ENCODE measurements at regions not wholly inside any gene's neighbourhood (a gene's known extent, or its start where the extent isn't known, plus 50 kb on each side); places are given as distances from the start of the nearest gene placed in this dataset.

DNA sequence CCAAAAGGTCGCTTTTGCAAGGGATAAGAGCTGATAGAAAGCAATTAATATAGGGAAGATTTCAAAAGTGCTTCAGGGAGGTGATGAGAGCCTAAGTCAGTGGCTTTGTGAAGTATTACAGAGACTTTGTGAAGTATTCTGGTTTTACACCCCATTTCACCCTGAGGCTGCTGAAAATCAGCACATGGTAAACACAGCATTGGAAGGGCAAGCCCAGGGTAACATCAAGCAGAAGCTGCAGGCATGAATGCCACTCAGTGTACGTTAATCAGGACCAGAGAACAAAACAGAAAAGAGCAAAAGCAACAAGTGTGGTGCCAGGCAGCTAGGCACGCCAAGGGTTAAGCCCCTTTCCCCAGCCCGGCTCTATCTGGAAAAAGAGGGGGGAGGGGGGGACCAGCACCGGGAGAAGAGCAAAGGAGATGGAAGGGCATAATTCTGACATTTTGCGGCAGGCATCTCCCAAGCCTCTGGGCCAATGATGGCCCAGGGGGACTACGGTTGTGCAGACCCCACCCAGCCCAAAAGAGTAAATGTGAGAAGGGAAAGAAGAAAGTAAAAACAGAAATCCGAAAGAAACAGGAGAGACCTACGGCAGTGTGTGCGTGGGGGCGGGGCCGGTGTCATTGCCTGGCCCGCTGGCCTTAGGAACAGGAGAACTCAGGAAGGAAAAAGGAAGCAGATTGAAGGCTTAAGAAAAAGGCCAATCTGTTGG is 58.9 kb downstream of the DHRS2 start:
- DNase-seq (ENCODE audit: low spot score) = no peak
- peaks cover 6% of the 10 kb centered on the region for H3K9me3 Mint-ChIP-seq (ENCODE audit: low read depth)
- no peaks in the 10 kb centered on the region for H3K4me1 Mint-ChIP-seq (ENCODE audit: low read depth)
- TF ChIP-seq, protein P1, sequence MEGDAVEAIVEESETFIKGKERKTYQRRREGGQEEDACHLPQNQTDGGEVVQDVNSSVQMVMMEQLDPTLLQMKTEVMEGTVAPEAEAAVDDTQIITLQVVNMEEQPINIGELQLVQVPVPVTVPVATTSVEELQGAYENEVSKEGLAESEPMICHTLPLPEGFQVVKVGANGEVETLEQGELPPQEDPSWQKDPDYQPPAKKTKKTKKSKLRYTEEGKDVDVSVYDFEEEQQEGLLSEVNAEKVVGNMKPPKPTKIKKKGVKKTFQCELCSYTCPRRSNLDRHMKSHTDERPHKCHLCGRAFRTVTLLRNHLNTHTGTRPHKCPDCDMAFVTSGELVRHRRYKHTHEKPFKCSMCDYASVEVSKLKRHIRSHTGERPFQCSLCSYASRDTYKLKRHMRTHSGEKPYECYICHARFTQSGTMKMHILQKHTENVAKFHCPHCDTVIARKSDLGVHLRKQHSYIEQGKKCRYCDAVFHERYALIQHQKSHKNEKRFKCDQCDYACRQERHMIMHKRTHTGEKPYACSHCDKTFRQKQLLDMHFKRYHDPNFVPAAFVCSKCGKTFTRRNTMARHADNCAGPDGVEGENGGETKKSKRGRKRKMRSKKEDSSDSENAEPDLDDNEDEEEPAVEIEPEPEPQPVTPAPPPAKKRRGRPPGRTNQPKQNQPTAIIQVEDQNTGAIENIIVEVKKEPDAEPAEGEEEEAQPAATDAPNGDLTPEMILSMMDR (IDR thresholded peaks at IDR 0.05) = no peak
- no peak overlapping the region for H3K4me3 Mint-ChIP-seq (ENCODE audit: unreplicated experiment)
- no peaks in the 10 kb centered on the region for H3K27me3 Mint-ChIP-seq (ENCODE audit: low read depth)
- peaks cover 5% of the 10 kb centered on the region for H3K36me3 Mint-ChIP-seq (ENCODE audit: low read depth)
- no peak overlapping the region for H3K27ac Mint-ChIP-seq (ENCODE audit: unreplicated experiment)

DNA sequence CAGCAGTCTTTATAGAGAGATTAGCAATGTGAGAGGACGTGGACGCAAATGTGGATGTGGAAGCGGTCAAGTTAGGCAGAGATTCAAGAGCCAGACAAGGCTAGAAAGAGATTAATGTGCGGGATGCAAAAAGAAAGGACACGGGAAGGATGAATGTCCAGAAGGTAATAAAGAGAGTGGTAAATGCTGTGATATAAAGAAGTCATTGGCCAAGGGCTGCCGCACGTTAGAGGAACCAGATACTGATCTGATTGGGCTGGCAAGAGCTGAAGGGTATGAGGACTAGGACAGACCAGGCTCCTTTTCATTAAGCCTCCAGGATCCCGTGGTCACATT is 59.5 kb downstream of the DHRS2 start:
- TF ChIP-seq, protein P1 (IDR thresholded peaks at IDR 0.05) = no peak
- no peaks in the 10 kb centered on the region for H3K4me1 Mint-ChIP-seq (ENCODE audit: low read depth)
- H3K36me3 Mint-ChIP-seq (ENCODE audit: low read depth) = peaks cover 5% of the 10 kb centered on the region
- no peak overlapping the region for H3K27ac Mint-ChIP-seq (ENCODE audit: unreplicated experiment)
- no peak for DNase-seq (ENCODE audit: low spot score)
- peaks cover 9% of the 10 kb centered on the region for H3K9me3 Mint-ChIP-seq (ENCODE audit: low read depth)
- no peaks in the 10 kb centered on the region for H3K27me3 Mint-ChIP-seq (ENCODE audit: low read depth)
- H3K4me3 Mint-ChIP-seq (ENCODE audit: unreplicated experiment) = no peak overlapping the region

DNA sequence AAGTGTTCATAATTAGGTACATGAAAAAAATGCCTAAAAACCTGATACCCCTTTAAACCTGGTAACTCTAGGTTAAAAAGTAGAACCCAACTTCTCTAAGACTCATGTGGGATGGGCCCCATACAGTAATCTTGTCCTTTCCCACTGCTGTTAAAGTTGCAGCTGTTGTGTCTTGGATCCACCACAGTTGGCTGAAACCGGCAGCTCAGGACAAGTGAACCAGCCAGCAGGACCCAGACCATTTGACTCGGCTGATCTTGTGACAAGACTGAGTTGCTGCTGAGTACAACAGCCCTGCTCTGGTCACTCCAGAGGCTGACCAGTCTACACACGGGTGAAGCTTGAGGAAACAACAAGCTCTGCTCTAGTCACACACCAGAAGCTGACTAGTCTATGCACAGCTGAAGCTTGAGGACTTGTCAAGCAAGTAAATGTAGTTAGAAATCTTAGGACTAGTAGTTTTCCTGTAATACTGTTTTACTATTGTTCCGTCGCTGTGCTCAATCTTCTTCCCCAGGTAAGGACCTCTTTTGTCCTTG is 60.6 kb downstream of the DHRS2 start:
- H3K9me3 Mint-ChIP-seq (ENCODE audit: low read depth) = peaks cover 8% of the 10 kb centered on the region
- H3K27ac Mint-ChIP-seq (ENCODE audit: unreplicated experiment) = no peak overlapping the region
- TF ChIP-seq, protein P1 (IDR thresholded peaks at IDR 0.05) = no peak
- H3K36me3 Mint-ChIP-seq (ENCODE audit: low read depth) = no peaks in the 10 kb centered on the region
- DNase-seq (ENCODE audit: low spot score) = no peak
- H3K4me3 Mint-ChIP-seq (ENCODE audit: unreplicated experiment) = no peak overlapping the region
- no peaks in the 10 kb centered on the region for H3K4me1 Mint-ChIP-seq (ENCODE audit: low read depth)
- H3K27me3 Mint-ChIP-seq (ENCODE audit: low read depth) = peaks cover 2% of the 10 kb centered on the region

DNA sequence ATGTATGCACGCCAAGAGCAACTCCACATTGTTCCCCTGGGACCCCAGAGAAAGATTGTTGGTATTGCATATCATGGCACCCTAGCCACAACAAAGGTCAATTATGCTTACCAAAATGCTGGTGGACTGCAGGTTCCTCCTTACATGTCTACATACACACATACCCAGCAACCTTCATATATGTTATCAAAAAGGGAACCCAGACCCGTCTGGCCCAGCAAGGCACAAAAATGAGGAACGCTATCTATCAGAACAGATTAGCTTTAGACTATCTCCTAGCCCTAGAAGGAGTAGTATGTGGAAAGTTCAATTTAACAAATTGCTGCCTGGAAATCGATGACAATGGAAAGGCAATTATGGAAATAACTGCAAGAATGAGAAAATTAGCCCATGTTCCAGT is 61.5 kb downstream of the DHRS2 start:
- no peak for DNase-seq (ENCODE audit: low spot score)
- Mint-ChIP-seq H3K4me3 (ENCODE audit: unreplicated experiment) (no peak overlapping the region), H3K9me3 (ENCODE audit: low read depth) (peaks cover 9% of the 10 kb centered on the region), H3K27me3 (ENCODE audit: low read depth) (peaks cover 3% of the 10 kb centered on the region), H3K27ac (ENCODE audit: unreplicated experiment) (no peak overlapping the region), H3K4me1 (ENCODE audit: low read depth) (no peaks in the 10 kb centered on the region), H3K36me3 (ENCODE audit: low read depth) (no peaks in the 10 kb centered on the region)
- TF ChIP-seq, protein P1 (IDR thresholded peaks at IDR 0.05) = no peak

DNA sequence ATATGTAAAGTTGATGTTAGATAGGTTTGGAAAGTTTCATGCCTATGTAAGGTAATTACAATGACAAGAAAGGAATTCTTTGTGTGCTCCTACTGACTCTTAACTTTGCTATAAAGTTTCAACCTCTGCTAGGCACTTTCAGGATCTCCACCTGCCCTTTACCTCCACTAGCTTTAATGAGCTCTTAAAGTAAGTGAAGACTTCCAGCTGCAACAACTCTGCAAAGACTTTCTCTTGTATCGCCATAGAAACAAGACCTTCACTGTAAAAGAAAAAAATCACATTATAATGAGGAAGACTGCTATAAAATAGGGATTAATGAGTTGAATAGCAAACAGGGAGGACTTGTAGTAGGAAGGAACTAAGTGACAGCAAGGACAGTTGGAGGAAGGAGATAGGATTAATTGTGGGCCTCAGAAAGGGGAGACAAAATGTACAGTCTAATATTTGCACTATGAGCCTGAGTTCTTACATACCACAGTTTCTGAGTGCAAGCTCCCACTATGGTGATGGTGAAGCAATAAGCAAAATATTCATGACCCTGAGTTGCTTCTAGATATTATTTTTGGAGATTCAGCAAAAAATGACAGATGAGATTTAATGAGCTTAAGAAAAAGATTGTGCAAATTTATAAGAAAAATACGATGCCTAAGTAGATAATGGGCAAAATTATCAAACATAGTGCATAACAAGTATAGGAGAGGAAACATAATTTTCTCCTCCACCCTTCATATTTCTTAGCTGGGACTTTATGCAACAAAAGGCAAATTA is 66.7 kb downstream of the DHRS2 start:
- H3K36me3 Mint-ChIP-seq (ENCODE audit: low read depth) = peaks cover 1% of the 10 kb centered on the region
- TF ChIP-seq, protein P1 (IDR thresholded peaks at IDR 0.05) = no peak
- no peaks in the 10 kb centered on the region for H3K4me1 Mint-ChIP-seq (ENCODE audit: low read depth)
- peaks cover 26% of the 10 kb centered on the region for H3K9me3 Mint-ChIP-seq (ENCODE audit: low read depth)
- no peak overlapping the region for H3K4me3 Mint-ChIP-seq (ENCODE audit: unreplicated experiment)
- H3K27me3 Mint-ChIP-seq (ENCODE audit: low read depth) = peaks cover 3% of the 10 kb centered on the region
- no peak for DNase-seq (ENCODE audit: low spot score)
- H3K27ac Mint-ChIP-seq (ENCODE audit: unreplicated experiment) = no peak overlapping the region

Measured in chondrocyte (in vitro differentiated cells).